Umbilical cord (tissue), 1 donor: ENCODE measurements at regions not wholly inside any gene's neighbourhood (a gene's known extent, or its start where the extent isn't known, plus 50 kb on each side); places are given as distances from the start of the nearest gene placed in this dataset.
"Not testable (repeated sequence)": the region's sequence is repeated elsewhere in the genome, so short reads cannot be mapped to it uniquely, and the experiment has no call there.

ENCODE experiments used
- DNase-seq: peaks from one replicate; pipeline ENCODE4 v3.0.0-alpha.2; 2015; ENCODE audit warnings: low spot score

DNA sequence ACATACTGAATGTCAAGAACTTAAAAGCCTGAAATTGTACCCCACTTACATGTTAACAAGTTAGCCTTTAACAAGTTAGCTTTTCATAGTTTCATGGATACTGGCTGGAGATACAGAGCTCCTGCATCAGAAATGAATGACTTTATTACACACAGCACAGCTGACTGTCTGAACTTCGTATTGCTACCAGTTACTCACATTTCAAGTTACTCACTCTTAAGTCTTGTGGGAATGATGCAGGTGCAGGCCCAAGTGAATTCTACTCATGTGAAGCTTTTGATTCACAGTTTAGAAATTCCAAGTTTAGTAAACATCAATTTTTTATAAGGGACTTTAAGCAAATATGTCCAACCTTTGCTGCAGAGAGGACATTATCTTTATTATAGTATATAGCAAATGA lies 762.2 kb upstream of the PRR20A start:
- no peak for DNase-seq

DNA sequence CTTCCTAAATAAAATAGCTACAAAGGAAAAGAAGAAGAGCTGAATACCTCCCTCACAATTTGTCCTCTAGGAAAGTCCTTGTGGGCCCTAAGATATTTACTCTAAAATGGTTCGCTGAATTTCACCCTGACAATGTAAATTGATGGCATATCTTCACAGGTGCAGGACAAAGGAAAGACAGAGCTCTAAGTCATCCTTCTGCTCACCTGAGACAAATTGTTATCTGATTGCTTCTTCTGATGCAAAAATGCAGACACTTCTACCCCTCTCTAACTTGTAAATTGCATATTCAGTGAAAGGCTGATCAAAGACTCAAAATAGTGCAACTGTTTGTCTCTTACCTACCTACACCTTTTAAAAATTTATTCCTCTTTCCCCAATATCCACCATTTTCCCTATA lies 747.2 kb upstream of the PRR20A start:
- DNase-seq, result no peak

DNA sequence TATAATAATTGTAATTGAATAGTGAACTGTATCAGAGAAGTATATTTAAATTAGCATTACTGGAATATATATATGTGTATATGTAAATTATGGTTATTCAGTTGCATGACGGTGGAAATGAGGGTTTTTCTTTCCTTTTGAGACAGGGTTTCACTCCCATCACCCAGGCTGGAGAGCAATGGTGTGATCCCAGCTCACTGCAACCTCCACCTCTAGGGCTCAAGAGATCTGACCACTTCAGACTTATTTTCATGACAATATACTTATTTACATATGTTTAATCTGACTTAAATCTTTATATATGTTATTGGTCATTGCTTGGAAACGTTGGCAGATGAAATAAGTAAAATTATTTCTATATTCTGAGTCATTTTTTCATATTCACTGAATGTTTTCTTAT lies 744.4 kb upstream of the PRR20A start:
- no peak for DNase-seq

DNA sequence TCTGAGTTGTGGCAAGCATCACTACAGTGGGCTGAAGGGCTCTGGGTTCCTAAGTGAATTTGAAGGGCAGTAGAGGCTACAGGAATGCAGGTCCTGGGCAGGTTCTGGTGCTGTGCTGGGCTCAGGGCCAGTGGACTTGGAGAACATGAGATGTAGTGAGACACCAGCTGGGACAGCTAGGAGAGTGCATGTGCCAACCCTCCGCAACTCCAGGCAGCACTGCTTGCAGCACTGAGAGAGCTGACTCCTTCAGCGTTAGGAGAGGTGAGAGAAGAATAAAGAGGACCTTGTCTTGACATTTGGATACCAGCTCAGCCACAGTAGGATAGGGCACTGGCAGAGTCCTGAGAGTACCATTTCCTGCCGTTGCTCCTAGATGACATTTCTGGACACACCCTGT lies 739.9 kb upstream of the PRR20A start:
- DNase-seq, result no peak

DNA sequence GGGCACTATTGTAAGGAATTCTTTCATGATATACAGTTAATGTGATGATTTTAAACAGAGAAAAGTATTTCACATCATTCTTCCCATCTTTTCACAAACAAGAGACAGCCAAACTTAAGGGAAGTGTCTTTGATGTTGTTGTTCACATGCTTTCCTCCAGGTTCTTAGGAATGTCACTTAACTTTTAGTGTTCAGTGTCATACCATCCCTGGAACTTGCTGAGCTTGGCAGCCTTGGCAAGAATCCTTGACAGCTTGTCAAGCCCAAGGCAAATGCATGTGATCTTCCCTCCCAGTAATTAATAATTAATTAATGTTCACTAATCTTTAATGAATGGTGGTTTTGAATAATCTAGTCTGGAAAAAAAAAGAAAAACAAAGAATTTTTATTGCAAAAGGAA lies 727.9 kb upstream of the PRR20A start:
- no peak for DNase-seq

DNA sequence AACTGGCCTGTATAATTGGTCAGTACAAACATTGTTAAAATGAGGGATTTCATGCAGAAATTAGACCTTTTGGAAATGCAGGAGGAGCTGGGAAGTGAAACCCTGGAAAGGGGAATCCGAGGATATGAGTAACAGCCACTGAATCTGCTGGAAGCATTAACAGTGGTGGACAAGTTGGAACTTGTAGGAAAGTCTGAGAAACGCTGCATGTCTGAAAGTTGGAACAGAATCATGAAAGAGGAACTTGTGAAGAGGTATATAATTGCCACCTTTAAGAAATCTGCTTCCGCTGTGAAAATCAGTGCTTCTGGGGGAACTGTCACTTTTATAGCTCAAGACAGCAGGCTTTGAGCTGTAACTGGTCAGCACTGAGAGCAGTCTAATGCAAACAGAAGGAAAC lies 716.5 kb upstream of the PRR20A start:
- peak; percentile 2 for DNase-seq

DNA sequence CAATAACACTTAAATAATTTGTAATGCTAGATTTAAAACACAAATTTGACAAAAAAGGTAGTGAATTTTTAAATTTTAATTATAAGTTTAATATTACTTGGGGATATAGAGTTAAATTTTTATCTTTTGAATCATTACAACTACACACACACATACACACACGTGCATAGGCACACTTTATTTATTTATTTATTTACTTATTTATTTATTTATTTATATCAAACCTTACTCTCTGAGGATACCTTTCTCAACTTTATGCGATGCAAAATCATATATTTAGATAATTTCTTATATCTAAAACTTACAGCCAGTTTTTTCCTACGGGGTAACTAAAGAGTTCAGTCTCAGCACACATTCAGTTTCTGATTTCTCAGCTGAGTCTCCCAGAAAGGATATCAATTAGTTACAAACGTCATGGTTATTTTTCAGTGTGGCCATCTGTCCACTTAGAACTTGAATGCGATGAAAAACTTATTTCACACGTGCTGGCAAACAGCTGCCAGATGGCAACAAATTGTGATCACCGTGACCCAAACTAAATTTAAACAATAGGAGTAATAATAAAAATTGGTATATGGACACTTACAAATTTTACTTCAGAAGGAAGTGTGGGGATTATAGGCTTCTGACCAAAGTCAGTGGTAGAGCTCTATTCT lies 683.1 kb upstream of the PRR20A start:
- DNase-seq, result no peak

DNA sequence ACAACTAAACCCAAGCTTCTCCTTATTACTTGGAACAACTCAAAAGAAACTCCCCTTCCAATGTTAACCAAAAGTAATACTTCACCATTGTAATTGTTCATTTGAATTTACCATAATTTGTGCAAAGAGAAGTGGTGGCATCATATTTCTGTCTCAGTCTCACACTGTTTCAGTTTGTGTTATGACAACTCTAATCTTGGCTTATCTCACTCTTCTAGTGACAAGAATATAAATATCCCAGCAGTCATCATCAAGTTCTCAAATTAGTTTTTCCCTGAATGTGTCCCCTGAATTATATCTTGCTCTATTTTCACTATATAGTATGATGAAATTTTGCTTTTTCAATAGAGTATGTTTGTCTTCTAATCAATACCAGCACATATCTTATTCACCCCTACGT lies 681.4 kb upstream of the PRR20A start:
- no peak for DNase-seq

DNA sequence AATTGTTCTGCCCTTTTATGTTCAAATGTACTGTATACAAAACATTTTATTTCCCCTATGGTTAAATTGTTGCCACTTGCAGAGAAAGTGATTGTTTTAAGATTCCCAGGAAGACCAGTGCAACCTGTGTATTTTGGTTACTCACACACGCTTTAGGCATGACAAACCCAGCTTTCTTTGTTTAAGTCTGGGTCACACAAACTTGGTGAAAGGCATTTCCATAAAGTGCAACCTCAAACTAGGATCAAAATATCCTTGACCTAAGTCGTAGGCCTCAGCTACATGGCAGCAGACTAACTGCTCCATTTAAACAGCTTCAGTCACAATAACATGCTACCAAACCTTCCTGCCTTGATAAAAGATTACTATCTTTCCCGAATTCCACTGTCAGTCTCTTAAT lies 639.0 kb upstream of the PRR20A start:
- no peak for DNase-seq

DNA sequence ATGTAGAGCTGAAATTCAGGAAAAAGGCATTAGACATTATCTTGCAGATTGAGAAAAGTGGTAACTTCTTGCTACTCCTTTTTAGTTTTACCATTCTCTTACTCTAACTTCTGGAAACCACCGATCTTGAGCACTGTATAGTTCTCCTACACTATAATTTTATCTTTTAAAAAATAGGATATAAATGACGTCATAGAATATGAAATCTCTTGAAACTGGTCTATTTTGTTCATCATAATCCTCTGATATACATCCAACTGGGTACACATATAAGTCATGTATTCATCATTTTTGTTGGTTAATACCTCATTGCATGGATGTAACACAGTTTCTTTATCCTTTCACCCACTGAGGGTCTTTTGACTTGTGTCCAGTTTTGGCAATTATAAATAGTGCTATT lies 629.9 kb upstream of the PRR20A start:
- DNase-seq, result no peak

DNA sequence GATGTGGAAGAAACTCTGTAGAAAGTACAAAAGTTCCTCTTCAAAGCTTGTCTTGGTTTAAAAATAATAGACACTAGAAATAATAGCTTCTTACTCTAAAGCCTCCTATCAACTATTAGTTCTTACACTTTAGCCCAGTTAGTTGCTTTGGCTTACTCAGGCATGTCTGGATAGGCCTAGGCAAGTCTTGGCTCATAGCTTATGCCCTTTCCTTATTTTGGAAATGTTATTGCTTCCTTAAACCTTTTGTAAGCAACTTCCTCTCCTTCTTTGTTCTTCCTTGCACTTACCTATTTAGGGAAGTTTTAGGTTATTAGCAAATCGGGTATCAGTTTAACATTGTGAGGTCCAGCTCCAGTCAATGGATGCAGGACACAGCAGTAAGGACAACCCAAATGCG lies 628.4 kb upstream of the PRR20A start:
- DNase-seq, result not testable (repeated sequence)

DNA sequence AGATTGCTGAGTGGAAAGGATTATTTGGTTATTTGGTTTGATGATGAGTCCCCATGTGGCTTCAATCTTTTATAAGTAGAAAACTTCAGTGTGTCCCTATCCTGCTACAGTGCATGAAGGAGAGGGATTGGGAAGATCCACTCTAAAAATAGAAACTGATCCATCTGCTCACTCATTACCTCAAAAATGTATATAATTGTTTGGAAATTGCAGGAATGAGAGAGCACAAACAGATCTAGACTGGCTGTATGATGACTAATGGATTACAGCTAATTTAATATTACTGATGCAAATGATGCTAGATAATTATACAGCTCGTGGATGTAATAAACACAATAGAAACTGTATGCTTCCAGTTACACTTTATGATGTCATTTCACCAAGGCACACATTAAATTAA lies 625.3 kb upstream of the PRR20A start:
- no peak for DNase-seq

DNA sequence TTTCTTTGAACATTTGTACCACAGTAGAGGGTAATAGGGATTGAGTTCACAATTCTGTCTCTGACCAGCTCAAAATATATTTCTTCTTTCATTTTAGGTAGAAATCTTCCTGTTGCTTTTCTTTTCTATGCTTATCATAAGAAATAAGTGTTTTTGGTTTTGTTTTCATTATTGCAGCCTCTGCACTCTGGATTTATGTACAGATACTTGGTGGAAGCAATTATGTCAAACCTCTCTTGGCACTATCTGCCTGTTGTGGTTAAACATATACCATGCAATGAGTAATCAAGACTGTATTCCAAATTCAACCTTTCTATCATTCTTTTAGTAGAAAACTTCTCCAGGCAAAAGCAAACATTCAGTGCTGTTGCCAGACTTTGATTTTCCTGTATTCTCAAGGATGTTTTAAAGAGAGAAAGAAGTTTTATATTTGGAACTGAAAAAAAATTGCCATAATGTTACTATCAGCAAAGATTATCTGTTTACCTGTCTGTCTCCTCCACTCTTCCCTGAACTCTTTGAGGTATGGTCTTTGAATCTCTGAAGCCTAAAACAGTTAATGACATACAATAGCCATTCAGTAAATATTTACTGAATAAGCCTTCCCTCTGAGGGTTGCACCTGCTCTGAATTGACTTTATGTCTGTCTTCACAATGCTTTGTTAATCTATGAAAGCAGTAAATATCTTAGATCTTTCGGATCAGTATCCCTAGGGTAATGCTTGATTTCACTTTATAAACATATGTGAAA lies 612.5 kb upstream of the PRR20A start:
- DNase-seq, result no peak

DNA sequence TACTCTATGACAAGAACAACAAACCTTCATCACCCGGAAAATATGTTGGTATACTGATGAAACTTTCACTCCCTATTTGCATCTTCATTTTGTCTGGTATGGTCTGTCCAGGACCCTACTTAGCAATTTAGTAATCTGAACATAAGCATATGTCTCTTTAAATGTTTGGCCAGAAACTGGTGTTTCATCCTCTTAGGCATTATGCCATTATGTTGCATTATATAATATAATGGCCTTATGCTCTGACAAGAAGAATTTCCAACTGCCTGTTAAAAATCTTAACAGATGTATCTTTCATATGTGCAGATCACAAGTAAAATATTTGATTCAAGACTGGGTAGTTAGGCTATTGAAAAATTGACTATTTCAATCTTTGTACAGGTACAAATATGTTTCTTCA lies 610.6 kb upstream of the PRR20A start:
- DNase-seq, result no peak

DNA sequence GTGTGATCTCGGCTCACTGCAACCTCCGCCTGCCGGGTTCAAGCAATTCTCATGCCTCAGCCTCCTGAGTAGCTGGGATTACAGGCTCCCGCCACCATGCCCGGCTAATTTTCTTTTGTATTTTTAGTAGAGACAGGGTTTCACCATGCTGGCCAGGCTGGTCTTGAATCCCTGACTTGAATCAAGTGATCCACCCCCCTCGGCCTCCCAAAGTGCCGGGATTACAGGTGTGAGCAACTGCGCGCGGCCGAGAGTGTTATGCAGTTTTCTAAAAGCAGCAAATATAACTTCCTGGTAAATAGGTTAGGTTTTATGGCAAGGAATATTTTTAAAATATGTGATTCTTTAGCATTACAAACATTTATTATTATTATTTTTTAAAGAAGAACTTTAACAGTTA lies 592.8 kb upstream of the PRR20A start:
- not testable (repeated sequence) for DNase-seq

DNA sequence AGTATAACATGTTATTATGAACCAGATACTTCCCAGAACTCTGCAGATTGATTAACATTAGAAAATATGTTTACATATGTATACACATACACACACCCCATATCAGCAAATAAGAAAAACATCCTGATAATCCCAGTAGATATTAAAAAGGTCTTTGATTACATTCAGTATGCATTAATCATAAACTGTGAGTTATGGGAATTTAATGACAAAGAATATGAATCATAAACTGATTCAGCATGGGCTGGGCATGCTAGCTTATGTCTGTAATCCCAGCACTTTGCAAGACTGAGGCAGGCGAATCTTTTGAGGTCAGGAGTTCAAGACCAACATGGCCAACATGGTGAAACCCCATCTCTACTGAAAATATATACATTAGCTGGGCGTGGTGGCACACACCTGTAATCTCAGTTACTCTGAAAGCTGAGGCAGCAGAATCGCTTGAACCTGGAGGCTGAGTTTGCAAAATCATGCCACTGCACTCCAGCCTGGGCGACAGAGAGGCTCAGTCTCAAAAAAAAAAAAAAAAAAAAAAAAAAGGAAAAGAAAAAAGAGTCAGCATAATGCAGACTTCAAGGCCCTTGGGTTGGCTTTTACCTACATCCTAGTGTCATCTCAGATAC lies 581.9 kb upstream of the PRR20A start:
- DNase-seq, result no peak

DNA sequence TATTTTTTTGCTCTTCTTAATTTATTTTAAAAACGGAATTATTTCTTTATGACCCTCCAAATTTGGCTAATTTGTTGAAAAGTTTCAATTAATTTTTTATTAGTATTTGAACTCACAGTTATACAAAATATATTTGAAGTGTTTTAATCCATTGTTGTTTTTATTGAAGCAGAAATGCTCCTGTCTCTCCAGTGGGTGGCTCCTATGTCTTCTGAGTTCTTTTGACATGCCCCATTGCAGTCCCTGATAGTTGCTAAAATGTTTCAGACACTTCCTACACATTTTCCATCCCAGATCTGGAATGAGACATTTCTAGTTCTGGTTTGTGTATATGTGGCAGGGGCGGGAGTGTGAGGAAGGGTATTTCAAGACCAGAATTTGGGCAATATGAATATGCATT lies 579.4 kb upstream of the PRR20A start:
- no peak for DNase-seq

DNA sequence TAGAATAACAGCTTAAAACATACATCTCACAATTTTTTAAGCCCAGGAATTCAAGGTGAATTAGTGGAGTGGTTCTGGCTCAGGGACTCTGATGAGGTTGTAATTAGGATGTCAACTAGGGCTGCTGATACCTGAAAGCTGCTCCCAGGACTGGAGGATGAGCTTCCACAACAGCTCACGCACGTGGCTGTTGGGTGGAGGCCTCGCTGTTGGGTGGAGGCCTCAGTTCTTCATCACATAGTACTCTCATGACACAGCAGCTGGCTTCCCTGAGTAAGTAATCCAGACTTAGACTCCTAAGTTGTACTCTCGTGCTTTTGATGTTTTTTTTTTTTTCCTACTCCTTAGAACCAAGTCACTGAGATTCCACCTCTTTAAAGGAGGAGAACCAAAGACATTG lies 577.1 kb upstream of the PRR20A start:
- DNase-seq, result no peak

DNA sequence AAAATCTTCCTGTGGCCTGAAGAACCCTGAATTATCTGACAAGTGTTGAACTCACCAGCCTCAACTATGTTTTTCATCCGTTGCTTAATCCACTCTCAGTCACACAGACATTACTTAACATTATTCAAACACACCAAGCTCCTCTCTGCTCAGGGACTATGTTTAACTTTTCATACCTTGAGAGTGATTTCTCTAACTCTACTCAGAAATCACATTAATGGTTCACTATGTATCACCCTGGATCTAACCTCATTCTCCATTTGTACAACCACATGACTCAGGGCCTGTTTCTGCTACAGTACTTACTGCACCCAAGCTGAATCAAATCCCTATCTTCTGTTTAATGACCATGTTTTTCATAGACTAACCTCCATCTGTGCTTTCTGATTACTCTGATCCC lies 553.7 kb upstream of the PRR20A start:
- no peak for DNase-seq

DNA sequence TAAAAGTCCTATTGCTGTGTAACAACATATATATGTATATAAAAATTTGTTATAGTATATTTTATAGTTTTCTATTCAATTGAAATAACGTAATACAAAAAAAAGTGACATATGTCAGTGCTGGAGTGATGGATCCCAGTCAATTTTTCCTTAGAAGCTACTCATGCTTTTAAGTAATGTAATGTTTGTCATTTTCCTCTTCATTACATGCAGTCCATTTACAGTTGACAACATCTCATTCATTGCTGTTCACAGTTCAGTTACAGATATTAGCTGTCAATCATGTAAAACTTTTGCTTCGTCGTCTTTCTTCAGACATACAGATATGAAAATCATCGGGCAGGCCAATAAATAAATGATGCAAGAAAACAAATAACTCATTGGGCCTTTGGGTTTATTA lies 525.1 kb upstream of the PRR20A start:
- no peak for DNase-seq

DNA sequence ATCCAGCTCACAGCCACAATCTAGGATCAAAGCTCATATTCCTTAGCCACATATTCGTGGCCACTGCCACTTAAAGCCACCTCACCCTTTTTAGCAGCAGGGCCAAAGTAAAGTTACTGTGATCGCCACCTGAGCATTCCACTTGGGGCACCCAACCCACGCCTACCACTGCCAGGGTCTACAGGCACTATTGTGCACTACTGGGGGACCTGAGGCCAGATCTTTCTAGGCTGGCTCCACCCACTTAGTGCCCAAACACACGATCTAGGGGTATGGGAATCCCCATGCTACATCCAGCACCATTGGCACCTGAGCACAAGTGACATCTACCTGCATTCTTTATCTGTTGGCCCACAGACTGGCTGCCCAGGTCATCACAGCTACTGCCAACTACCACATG lies 517.9 kb upstream of the PRR20A start:
- DNase-seq, result no peak

DNA sequence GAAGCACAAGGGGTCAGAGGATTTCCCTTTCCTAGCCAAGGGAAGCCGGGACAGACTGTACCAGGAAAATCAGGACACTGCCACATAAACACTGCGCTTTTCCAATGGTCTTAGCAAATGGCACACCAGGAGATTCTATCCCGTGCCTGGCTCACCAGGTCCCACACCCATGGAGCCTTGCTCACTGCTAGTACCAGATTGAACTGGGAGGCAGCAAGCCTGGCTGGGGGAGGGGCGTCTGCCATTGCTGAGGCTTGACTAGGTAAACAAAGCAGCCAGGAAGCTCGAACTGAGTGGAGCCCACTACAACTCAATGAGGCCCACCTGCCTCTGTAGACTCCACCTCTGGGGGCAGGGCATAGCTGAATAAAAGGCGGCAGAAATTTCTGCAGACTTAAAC lies 511.8 kb upstream of the PRR20A start:
- not testable (repeated sequence) for DNase-seq

DNA sequence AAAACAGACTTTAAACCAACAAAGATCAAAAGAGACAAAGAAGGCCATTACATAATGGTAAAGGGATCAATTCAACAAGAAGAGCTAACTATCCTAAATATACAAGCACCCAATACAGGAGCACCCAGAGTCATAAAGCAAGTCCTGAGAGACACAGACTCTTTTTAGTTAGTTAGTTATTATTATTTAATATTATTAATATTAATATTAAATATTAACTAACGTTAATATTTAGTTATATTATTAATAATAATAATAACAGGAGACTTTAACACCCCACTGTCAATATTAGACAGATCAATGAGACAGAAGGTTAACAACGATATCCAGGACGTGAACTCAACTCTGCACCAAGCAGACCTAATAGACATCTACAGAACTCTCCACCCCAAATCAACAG lies 509.7 kb upstream of the PRR20A start:
- DNase-seq, result not testable (repeated sequence)
